Osteocyte (in vitro differentiated cells): ENCODE measurements at regions not wholly inside any gene's neighbourhood (a gene's known extent, or its start where the extent isn't known, plus 50 kb on each side); places are given as distances from the start of the nearest gene placed in this dataset.

ENCODE experiments used
- DNase-seq: peaks from one replicate; pipeline ENCODE4 v3.0.0; 2021; ENCODE audit warnings: mixed read lengths; ENCODE audit not compliant: unreplicated experiment; ENCODE audit errors: extremely low spot score
- H3K27ac Mint-ChIP-seq: one replicate; pipeline ENCODE4 v1.8.0; 2021; ENCODE audit warnings: mild to moderate bottlenecking, mixed read lengths; ENCODE audit not compliant: unreplicated experiment
- H3K27me3 Mint-ChIP-seq: one replicate; pipeline ENCODE4 v1.8.0; 2021; ENCODE audit warnings: mixed read lengths; ENCODE audit not compliant: unreplicated experiment
- H3K36me3 Mint-ChIP-seq: one replicate; pipeline ENCODE4 v1.8.0; 2021; ENCODE audit warnings: mixed read lengths; ENCODE audit not compliant: unreplicated experiment
- H3K4me1 Mint-ChIP-seq: one replicate; pipeline ENCODE4 v1.8.0; 2021; ENCODE audit warnings: mixed read lengths; ENCODE audit not compliant: unreplicated experiment
- H3K4me3 Mint-ChIP-seq: one replicate; pipeline ENCODE4 v1.8.0; 2021; ENCODE audit warnings: mild to moderate bottlenecking, moderate library complexity, mixed read lengths; ENCODE audit not compliant: unreplicated experiment
- H3K9me3 Mint-ChIP-seq: one replicate; pipeline ENCODE4 v1.8.0; 2021; ENCODE audit warnings: mixed read lengths; ENCODE audit not compliant: unreplicated experiment
- TF ChIP-seq, protein P1 (sequence below): fragments of 200-600 bp; sonication (generic); IDR thresholded peaks from 2 replicates; pipeline ENCODE4 v1.5.0; 2021; ENCODE audit warnings: antibody characterized with exemption, mild to moderate bottlenecking, moderate library complexity

DNA sequence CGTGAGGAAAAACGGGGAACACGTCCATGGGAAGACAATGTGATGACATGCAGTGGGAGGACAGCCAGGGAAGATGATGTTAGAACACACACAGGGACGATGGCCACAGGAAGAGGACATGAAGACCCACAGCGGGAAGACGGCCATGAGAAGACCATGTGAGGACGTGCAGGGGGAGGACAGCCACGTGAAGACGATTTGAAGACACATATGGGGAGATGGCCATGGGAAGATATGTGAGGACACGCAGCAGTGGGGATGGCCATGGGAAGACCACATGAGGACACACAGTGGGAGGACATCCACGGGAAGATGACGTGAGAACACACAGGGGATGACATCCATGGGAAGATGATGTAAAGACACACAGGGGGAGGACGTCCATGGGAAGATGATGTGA, 83.8 kb downstream of the UQCRFS1 start:
- Mint-ChIP-seq H3K9me3 (peaks cover 16% of the 10 kb centered on the region), H3K36me3 (no peaks in the 10 kb centered on the region), H3K4me3 (no peak overlapping the region), H3K27ac (no peak overlapping the region), H3K27me3 (no peaks in the 10 kb centered on the region), H3K4me1 (no peaks in the 10 kb centered on the region)
- DNase-seq: no peak
- TF ChIP-seq, protein P1, sequence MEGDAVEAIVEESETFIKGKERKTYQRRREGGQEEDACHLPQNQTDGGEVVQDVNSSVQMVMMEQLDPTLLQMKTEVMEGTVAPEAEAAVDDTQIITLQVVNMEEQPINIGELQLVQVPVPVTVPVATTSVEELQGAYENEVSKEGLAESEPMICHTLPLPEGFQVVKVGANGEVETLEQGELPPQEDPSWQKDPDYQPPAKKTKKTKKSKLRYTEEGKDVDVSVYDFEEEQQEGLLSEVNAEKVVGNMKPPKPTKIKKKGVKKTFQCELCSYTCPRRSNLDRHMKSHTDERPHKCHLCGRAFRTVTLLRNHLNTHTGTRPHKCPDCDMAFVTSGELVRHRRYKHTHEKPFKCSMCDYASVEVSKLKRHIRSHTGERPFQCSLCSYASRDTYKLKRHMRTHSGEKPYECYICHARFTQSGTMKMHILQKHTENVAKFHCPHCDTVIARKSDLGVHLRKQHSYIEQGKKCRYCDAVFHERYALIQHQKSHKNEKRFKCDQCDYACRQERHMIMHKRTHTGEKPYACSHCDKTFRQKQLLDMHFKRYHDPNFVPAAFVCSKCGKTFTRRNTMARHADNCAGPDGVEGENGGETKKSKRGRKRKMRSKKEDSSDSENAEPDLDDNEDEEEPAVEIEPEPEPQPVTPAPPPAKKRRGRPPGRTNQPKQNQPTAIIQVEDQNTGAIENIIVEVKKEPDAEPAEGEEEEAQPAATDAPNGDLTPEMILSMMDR: no peak

DNA sequence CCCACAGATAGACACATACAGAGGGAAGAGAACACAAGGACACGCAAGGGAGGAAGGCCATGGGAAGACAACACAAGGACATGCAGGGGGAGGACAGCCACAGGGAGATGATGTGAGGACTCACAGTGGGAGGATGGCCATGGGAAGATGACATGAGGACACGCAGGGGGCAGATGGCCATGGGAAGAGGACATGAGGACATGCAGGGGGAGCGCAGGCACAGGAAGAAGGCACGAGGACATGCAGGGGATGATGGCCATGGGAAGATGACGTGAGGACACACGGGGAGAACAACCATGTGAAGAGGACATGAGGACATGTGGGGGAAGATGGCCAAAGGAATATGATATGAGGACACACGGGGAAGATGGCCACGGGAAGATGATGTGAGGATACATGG, 84.7 kb downstream of the UQCRFS1 start:
- Mint-ChIP-seq H3K27ac (no peak overlapping the region), H3K9me3 (peaks cover 17% of the 10 kb centered on the region), H3K27me3 (no peaks in the 10 kb centered on the region), H3K4me3 (no peak overlapping the region), H3K36me3 (no peaks in the 10 kb centered on the region), H3K4me1 (no peaks in the 10 kb centered on the region)
- no peak for DNase-seq
- TF ChIP-seq, protein P1: no peak

DNA sequence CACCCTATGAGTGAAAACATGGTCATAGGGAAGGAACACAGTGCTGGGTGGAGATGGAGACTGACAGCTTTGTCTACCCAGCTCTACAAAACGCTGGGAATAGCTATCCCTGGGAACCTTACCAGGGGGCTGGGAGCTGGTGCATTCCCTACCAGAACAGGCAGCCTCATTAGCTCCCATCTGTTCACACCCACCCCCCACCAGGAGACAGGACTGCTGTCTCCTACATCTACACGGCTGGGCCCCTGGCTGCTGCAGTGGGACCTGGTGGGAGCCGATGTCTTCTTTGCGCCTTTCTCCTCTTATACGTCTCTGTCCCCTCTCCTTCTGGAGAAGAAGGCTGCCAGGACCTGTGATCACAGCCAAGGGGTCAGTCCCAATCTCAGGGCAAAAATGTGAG, 90.8 kb downstream of the UQCRFS1 start:
- no peak for DNase-seq
- Mint-ChIP-seq H3K27me3 (no peaks in the 10 kb centered on the region), H3K4me1 (no peaks in the 10 kb centered on the region), H3K36me3 (no peaks in the 10 kb centered on the region), H3K9me3 (peaks cover 17% of the 10 kb centered on the region), H3K4me3 (no peak overlapping the region), H3K27ac (no peak overlapping the region)
- TF ChIP-seq, protein P1: no peak

DNA sequence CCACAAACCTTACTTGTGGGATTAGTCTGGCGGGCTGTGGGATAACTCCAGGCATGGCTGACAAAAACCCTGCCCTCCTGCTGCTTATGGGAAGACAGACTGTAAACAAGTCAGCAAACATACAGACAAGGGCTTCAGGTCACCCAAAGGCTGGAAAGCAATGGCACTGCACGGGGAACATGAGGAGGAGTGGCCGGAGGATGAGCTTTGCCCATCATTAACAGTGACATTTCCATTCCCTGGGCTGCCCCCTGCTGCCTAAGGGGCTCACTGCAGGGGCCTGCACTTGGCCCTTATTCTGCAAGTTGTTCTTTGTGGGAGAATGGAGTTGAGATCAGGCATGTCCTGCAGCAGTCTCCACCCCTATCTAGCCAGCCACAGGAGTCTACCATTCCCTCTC, 91.3 kb downstream of the UQCRFS1 start:
- Mint-ChIP-seq H3K4me1 (no peaks in the 10 kb centered on the region), H3K27ac (no peak overlapping the region), H3K9me3 (peaks cover 17% of the 10 kb centered on the region), H3K36me3 (no peaks in the 10 kb centered on the region), H3K27me3 (no peaks in the 10 kb centered on the region), H3K4me3 (no peak overlapping the region)
- DNase-seq: no peak
- TF ChIP-seq, protein P1: peak; percentile 25

DNA sequence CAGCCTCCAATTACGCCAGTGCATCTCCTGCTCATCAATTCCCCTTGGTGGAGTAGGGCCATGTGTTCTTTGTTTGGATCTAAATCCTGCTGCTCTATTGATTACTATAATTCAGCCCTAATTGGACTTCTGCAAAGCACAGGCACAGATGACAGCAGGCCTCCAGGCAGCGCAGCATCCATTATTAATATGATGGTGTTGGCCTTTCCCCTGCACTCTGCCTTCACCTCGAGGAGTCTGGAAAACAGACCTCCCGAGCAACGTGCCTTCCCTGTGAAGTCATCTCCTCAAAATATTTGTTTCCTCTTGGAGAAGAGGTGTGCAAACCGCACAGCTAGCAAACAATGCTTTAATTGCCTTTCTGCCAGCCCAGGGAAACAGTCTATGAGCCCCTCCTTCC, 92.5 kb downstream of the UQCRFS1 start:
- H3K9me3 Mint-ChIP-seq: peaks cover 13% of the 10 kb centered on the region
- no peak overlapping the region for H3K27ac Mint-ChIP-seq
- H3K4me3 Mint-ChIP-seq: no peak overlapping the region
- H3K27me3 Mint-ChIP-seq: no peaks in the 10 kb centered on the region
- DNase-seq: no peak
- no peaks in the 10 kb centered on the region for H3K36me3 Mint-ChIP-seq
- TF ChIP-seq, protein P1: no peak
- H3K4me1 Mint-ChIP-seq: no peaks in the 10 kb centered on the region
